ENCODE measurements at regions not wholly inside any gene's neighbourhood (a gene's known extent, or its start where the extent isn't known, plus 50 kb on each side); places are given as distances from the start of the nearest gene placed in this dataset.

DNA sequence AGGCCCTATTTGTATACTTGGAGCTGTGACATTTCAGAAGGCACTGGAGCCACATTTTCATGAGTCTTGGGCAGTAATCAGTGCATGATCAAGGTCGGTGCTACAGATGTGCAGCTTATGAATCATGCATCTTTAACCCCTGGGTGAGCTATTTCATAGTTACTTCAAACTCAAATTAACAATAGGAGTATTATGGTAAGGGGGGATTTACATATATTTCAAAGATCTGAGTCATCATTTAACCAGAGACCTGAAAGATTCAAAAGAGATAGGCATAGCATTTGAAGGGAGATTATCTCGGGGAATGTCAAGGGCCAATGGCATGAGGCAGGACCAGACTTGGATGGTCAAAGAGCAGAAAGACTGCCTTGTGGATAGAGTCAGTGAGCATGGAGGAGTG, 169.0 kb upstream of the GRIN3A start:
- DNase-seq = no peak
- no peak for ATAC-seq
- Histone ChIP-seq H3K36me3 (no peaks in the 10 kb centered on the region), H3K27ac (no peak overlapping the region), H3K9me3 (no peaks in the 10 kb centered on the region), H3K27me3 (ENCODE audit: low read depth) (no peaks in the 10 kb centered on the region), H3K4me1 (no peaks in the 10 kb centered on the region), H3K4me3 (no peak overlapping the region)
- TF ChIP-seq, protein P1, sequence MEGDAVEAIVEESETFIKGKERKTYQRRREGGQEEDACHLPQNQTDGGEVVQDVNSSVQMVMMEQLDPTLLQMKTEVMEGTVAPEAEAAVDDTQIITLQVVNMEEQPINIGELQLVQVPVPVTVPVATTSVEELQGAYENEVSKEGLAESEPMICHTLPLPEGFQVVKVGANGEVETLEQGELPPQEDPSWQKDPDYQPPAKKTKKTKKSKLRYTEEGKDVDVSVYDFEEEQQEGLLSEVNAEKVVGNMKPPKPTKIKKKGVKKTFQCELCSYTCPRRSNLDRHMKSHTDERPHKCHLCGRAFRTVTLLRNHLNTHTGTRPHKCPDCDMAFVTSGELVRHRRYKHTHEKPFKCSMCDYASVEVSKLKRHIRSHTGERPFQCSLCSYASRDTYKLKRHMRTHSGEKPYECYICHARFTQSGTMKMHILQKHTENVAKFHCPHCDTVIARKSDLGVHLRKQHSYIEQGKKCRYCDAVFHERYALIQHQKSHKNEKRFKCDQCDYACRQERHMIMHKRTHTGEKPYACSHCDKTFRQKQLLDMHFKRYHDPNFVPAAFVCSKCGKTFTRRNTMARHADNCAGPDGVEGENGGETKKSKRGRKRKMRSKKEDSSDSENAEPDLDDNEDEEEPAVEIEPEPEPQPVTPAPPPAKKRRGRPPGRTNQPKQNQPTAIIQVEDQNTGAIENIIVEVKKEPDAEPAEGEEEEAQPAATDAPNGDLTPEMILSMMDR (IDR thresholded peaks at IDR 0.05) = no peak
- intact Hi-C loops (cut with DNase I) = no loop called here

- no peak overlapping the region for H3K4me3 ChIP-seq
- intact Hi-C loops (cut with DNase I) = no loop called here
Measured at GRCh38 chr9:101904845-101905244, 166.4 kb upstream of the GRIN3A start.

DNA sequence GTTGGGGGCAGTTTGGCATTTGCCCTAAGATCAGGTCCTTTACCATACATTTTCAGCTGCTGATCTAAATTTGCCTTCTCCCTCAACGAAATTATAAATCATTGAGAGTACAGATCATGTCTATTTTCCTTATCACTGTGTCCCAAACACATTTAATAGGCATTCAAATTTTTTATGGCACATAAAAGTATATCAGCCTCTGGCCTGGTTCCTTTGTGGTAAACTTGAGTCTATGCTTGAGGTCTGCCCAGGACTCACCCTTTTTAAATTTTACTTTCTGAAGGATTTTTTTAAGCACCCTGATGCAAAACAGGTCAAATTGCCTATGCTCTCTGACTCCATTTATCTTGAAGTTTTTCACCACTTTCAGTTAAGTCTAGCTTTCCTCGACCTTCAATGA, 163.6 kb upstream of the GRIN3A start:
- intact Hi-C loops (cut with DNase I) = no loop called here
- Histone ChIP-seq H3K27ac (no peak overlapping the region), H3K9me3 (no peaks in the 10 kb centered on the region), H3K4me3 (no peak overlapping the region), H3K27me3 (ENCODE audit: low read depth) (no peaks in the 10 kb centered on the region), H3K4me1 (no peaks in the 10 kb centered on the region), H3K36me3 (no peaks in the 10 kb centered on the region)
- ATAC-seq (no peak), DNase-seq (no peak)
- TF ChIP-seq, protein P1 (IDR thresholded peaks at IDR 0.05) = no peak

More at GRCh38 chr9:101904845-101905244, 166.4 kb upstream of the GRIN3A start:
- ATAC-seq = no peak
- Histone ChIP-seq H3K27ac (no peak overlapping the region), H3K4me1 (no peaks in the 10 kb centered on the region), H3K36me3 (no peaks in the 10 kb centered on the region), H3K27me3 (ENCODE audit: low read depth) (no peaks in the 10 kb centered on the region), H3K9me3 (no peaks in the 10 kb centered on the region)
- DNase-seq = no peak
- TF ChIP-seq, protein P1 (IDR thresholded peaks at IDR 0.05) = no peak

DNA sequence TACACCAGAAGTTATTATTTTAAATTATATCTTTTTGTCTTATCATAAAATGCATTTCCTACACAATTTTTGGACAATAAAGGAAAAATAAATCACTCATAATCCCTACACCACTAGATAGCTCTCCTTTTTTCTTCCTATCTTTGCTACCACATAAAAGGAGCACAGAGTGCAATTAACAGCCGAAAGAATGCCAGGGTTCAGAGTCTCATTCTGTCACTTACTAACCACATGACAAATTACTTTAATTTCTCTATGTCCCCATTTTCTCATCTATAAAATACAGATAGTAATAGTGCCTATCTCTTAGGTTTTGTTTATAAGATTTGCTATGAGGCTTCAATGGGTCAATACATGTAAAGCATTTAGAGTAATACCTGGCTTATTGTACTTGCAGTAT, 158.7 kb upstream of the GRIN3A start:
- no peak overlapping the region for H3K4me3 ChIP-seq
- no peaks in the 10 kb centered on the region for H3K4me1 ChIP-seq
- no peaks in the 10 kb centered on the region for H3K36me3 ChIP-seq
- ATAC-seq (no peak), DNase-seq (no peak)
- H3K27me3 ChIP-seq (ENCODE audit: low read depth) = no peaks in the 10 kb centered on the region
- intact Hi-C loops (cut with DNase I) = no loop called here
- TF ChIP-seq, protein P1 (IDR thresholded peaks at IDR 0.05) = no peak
- H3K27ac ChIP-seq = no peak overlapping the region
- H3K9me3 ChIP-seq = no peaks in the 10 kb centered on the region

GRCh38 chr9:101893661-101894646, 155.5 kb upstream of the GRIN3A start:
- no peak overlapping the region for H3K27ac ChIP-seq
- no peaks in the 10 kb centered on the region for H3K9me3 ChIP-seq
- H3K4me1 ChIP-seq = no peaks in the 10 kb centered on the region
- TF ChIP-seq, protein P1 (IDR thresholded peaks at IDR 0.05) = no peak
- no peak overlapping the region for H3K4me3 ChIP-seq
- no peaks in the 10 kb centered on the region for H3K27me3 ChIP-seq (ENCODE audit: low read depth)
- H3K36me3 ChIP-seq = no peaks in the 10 kb centered on the region
- ATAC-seq (no peak), DNase-seq (no peak)
- intact Hi-C loops (cut with DNase I) = no loop called here
